ENCODE measurements at regions not wholly inside any gene's neighbourhood (a gene's known extent, or its start where the extent isn't known, plus 50 kb on each side); places are given as distances from the start of the nearest gene placed in this dataset.

GRCh38 chr5:57902095-57902494 lies 419.5 kb upstream of the ACTBL2 start:
- no peak for TF ChIP-seq CTCF (IDR thresholded peaks at IDR 0.05; ENCODE audit: borderline replicate concordance, extremely low read depth, low read length, poor library complexity, severe bottlenecking)
- no peak for TF ChIP-seq EZH2 (IDR thresholded peaks at IDR 0.05; ENCODE audit: borderline replicate concordance, low read depth, low read length, severe bottlenecking)
